Parathyroid adenoma (tissue), 2 donors: ENCODE measurements at regions not wholly inside any gene's neighbourhood (a gene's known extent, or its start where the extent isn't known, plus 50 kb on each side); places are given as distances from the start of the nearest gene placed in this dataset.

Source experiments
- H2AFZ ChIP-seq: fragments of 300-600 bp; sonication (generic); one replicate; pipeline ENCODE4 v1.7.0; 2017; ENCODE audit warnings: antibody characterized with exemption, mild to moderate bottlenecking
- H3K27ac ChIP-seq: fragments of 300-600 bp; sonication (generic); one replicate; pipeline ENCODE4 v1.7.0; 2017
- H3K27me3 ChIP-seq: fragments of 300-600 bp; sonication (generic); one replicate; pipeline ENCODE4 v1.7.0; 2017; ENCODE audit warnings: low read length; ENCODE audit not compliant: control insufficient read depth, insufficient read depth
- H3K36me3 ChIP-seq: fragments of 300-600 bp; sonication (generic); one replicate; pipeline ENCODE4 v1.7.0; 2017; ENCODE audit warnings: low read length; ENCODE audit not compliant: control insufficient read depth, insufficient read depth
- H3K4me1 ChIP-seq: fragments of 300-600 bp; sonication (generic); one replicate; pipeline ENCODE4 v1.7.0; 2017; ENCODE audit warnings: control low read depth
- H3K4me2 ChIP-seq: fragments of 300-600 bp; sonication (generic); one replicate; pipeline ENCODE4 v1.7.0; 2017; ENCODE audit warnings: low read length
- H3K4me3 ChIP-seq: fragments of 300-600 bp; sonication (generic); one replicate; pipeline ENCODE4 v1.7.0; 2017; ENCODE audit warnings: low read depth, low read length
- H3K79me2 ChIP-seq: fragments of 300-600 bp; sonication (generic); one replicate; pipeline ENCODE4 v1.7.0; 2017; ENCODE audit warnings: control low read depth
- H3K9ac ChIP-seq: fragments of 300-600 bp; sonication (generic); one replicate; pipeline ENCODE4 v1.7.0; 2017; ENCODE audit warnings: mild to moderate bottlenecking
- H3K9me3 ChIP-seq: fragments of 300-600 bp; sonication (generic); one replicate; pipeline ENCODE4 v1.7.0; 2017; ENCODE audit warnings: low read length; ENCODE audit not compliant: control insufficient read depth
- CTCF ChIP-seq: fragments of 300-600 bp; sonication (generic); IDR thresholded peaks from one replicate; pipeline ENCODE4 v1.7.0; 2017; ENCODE audit warnings: antibody characterized with exemption, mild to moderate bottlenecking
- donor health status: primary hyperparathyroidism.

- no peak for TF ChIP-seq CTCF
- H3K79me2 ChIP-seq, result no peaks in the 10 kb centered on the region
- no peak overlapping the region for H3K9ac ChIP-seq
- H3K9me3 ChIP-seq, result no peaks in the 10 kb centered on the region
- H3K4me2 ChIP-seq, result no peak overlapping the region
- H3K27me3 ChIP-seq, result no peaks in the 10 kb centered on the region
- H2AFZ ChIP-seq, result no peak overlapping the region
- no peak overlapping the region for H3K27ac ChIP-seq
- H3K4me1 ChIP-seq, result no peaks in the 10 kb centered on the region
- no peak overlapping the region for H3K4me3 ChIP-seq
- no peaks in the 10 kb centered on the region for H3K36me3 ChIP-seq
Observed at GRCh38 chr16:49067776-49068175, 213.9 kb downstream of the CBLN1 start.

DNA sequence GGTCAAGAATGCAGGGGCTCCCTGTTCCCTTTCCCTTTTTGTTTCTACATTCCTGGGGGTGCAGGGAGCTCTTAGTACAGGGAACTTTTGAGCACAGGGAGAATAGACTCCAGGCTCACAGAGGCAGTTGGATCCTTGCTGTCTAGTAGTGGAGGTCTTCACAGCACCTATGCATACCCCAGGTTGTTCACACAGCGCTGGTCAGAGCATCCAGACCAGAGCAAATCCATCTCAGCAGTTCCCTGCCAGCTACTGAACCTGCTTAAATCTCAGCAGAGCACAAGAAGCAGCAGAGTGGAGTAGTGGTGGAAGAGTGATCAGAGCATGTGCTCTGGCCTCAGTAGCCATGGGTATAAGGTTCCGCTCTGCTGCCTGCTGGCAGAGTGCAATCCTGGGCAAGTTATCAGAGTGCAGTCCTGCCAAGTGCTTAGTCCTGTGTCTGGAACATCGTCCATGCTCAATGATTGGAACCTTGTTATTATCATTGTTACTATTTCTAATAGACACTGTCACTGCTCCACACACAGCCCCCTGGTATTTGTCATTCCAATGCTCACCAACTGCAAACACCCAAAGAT, 220.4 kb downstream of the CBLN1 start:
- Histone ChIP-seq H3K9me3 (no peaks in the 10 kb centered on the region), H2AFZ (no peak overlapping the region), H3K4me3 (no peak overlapping the region), H3K4me2 (no peak overlapping the region), H3K9ac (no peak overlapping the region), H3K27ac (no peak overlapping the region), H3K79me2 (no peaks in the 10 kb centered on the region), H3K4me1 (no peaks in the 10 kb centered on the region), H3K27me3 (no peaks in the 10 kb centered on the region), H3K36me3 (no peaks in the 10 kb centered on the region)
- no peak for TF ChIP-seq CTCF

- no peaks in the 10 kb centered on the region for H3K4me1 ChIP-seq
- H3K27ac ChIP-seq, result no peak overlapping the region
Observed at GRCh38 chr16:49060728-49061127, 220.9 kb downstream of the CBLN1 start.

GRCh38 chr16:49058382-49058781, 223.3 kb downstream of the CBLN1 start:
- Histone ChIP-seq H3K27ac (no peak overlapping the region), H3K9me3 (no peaks in the 10 kb centered on the region), H3K36me3 (no peaks in the 10 kb centered on the region), H2AFZ (no peak overlapping the region), H3K4me1 (no peaks in the 10 kb centered on the region), H3K4me3 (no peak overlapping the region), H3K27me3 (no peaks in the 10 kb centered on the region), H3K9ac (no peak overlapping the region), H3K79me2 (no peaks in the 10 kb centered on the region), H3K4me2 (no peak overlapping the region)
- no peak for TF ChIP-seq CTCF

More at GRCh38 chr16:49060728-49061127, 220.9 kb downstream of the CBLN1 start:
- H3K27me3 ChIP-seq, result no peaks in the 10 kb centered on the region
- no peak for TF ChIP-seq CTCF
- H3K4me2 ChIP-seq, result no peak overlapping the region
- H3K9ac ChIP-seq, result no peak overlapping the region
- no peaks in the 10 kb centered on the region for H3K79me2 ChIP-seq
- H3K9me3 ChIP-seq, result no peaks in the 10 kb centered on the region
- H3K4me3 ChIP-seq, result no peak overlapping the region
- no peak overlapping the region for H2AFZ ChIP-seq
- H3K36me3 ChIP-seq, result no peaks in the 10 kb centered on the region

DNA sequence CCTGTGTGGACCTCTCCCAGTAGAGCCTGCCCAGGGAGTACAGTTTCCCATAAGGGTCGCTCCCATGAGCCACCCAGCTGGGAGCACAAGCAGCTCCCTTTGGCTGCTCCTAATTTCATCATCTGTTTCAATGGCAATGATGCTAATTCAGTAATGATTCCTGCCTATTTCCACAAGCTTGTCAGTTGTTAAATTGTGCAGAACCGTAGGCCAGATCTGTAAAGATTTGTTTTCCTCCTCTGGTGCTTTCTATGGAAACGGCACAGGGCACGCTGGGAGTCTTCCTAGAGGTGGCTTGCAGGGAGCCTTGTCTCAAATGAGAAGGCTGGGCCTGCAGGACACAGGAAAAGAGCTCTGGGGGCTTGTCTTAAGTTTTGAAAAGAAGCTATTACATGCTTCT, 223.7 kb downstream of the CBLN1 start:
- H3K4me1 ChIP-seq, result no peaks in the 10 kb centered on the region

More for the DNA sequence above, 223.7 kb downstream of the CBLN1 start:
- Histone ChIP-seq H3K9me3 (no peaks in the 10 kb centered on the region), H3K27me3 (no peaks in the 10 kb centered on the region), H2AFZ (no peak overlapping the region), H3K36me3 (no peaks in the 10 kb centered on the region), H3K4me3 (no peak overlapping the region), H3K9ac (no peak overlapping the region), H3K4me2 (no peak overlapping the region), H3K79me2 (no peaks in the 10 kb centered on the region), H3K27ac (no peak overlapping the region)
- no peak for TF ChIP-seq CTCF
